BJ (cell line): ENCODE measurements at regions not wholly inside any gene's neighbourhood (a gene's known extent, or its start where the extent isn't known, plus 50 kb on each side); places are given as distances from the start of the nearest gene placed in this dataset.

ENCODE experiments used
- CTCF ChIA-PET: fragments of 350-600 bp; formaldehyde crosslinking; extraction: SDS; loops from one replicate; lab custom pipeline; 2021; ENCODE audit warnings: antibody characterized with exemption, inconsistent platforms; lab: Yijun Ruan, JAX
- POLR2A ChIA-PET: fragments of 300-600 bp; sonication (Branson Sonifier 250); formaldehyde crosslinking; extraction: SDS; loops from one replicate; lab custom pipeline; 2021; ENCODE audit warnings: antibody characterized with exemption; lab: Charles Lee
- DNase-seq: peaks from one replicate; pipeline ENCODE4 v3.0.0-alpha.2; 2011; ENCODE audit warnings: low read depth
- H3K27me3 ChIP-seq: 2 replicates; pipeline ENCODE4 v1.6.0; 2011; ENCODE audit warnings: low read length; ENCODE audit not compliant: control insufficient read depth, insufficient read depth
- H3K36me3 ChIP-seq: 2 replicates; pipeline ENCODE4 v1.5.1; 2011; ENCODE audit warnings: low read length; ENCODE audit not compliant: control insufficient read depth, insufficient read depth
- H3K4me3 ChIP-seq: 2 replicates; pipeline ENCODE4 v1.5.1; 2011; ENCODE audit warnings: low read depth, mild to moderate bottlenecking, control low read depth, low read length
- TF ChIP-seq, protein P1 (sequence below): IDR thresholded peaks from 2 replicates; pipeline ENCODE4 v1.5.1; 2011; ENCODE audit warnings: low read depth, mild to moderate bottlenecking, control low read depth, inconsistent platforms, low read length, moderate library complexity; ENCODE audit not compliant: insufficient read depth

DNA sequence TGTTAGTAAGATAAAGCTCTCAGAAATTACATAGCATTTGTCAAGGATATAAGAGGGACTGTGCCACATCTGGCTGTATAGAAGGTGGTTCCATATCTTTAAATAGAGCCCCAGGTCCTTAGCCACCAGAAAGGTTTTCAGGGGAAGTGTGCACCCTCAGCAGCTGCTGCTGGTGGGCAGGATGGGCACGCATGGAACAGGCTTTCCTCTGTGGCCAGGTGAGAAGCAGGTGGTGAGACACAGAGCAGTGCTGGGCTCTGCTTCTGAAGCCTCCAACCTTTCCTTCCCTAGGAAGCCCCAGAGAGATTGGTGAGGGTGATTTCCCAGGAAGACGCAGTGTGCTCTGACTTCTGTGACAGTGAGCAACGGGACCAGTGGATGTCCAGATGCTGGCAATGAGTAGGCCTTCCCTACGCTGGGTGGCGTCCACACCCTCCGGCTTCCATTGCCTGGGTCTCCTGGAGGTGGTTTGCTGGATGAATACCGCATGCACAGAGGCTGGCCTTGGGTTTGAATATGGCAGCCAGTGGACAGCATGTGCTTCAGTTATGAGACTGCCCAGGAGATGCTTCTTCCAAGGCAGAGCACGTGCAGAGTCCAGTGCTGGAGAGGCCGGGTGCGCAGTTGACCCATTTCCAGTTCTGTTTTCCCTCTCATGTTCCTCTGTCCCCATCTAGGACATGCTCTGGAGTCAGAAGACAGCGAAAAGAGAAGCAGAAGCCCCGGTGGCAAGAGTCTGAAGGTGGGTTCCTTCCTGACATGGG lies 52.7 kb upstream of the POLG start:
- Histone ChIP-seq H3K4me3 (no peak overlapping the region), H3K36me3 (no peaks in the 10 kb centered on the region), H3K27me3 (peaks cover 32% of the 10 kb centered on the region)
- DNase-seq, result no peak
- TF ChIP-seq, protein P1, sequence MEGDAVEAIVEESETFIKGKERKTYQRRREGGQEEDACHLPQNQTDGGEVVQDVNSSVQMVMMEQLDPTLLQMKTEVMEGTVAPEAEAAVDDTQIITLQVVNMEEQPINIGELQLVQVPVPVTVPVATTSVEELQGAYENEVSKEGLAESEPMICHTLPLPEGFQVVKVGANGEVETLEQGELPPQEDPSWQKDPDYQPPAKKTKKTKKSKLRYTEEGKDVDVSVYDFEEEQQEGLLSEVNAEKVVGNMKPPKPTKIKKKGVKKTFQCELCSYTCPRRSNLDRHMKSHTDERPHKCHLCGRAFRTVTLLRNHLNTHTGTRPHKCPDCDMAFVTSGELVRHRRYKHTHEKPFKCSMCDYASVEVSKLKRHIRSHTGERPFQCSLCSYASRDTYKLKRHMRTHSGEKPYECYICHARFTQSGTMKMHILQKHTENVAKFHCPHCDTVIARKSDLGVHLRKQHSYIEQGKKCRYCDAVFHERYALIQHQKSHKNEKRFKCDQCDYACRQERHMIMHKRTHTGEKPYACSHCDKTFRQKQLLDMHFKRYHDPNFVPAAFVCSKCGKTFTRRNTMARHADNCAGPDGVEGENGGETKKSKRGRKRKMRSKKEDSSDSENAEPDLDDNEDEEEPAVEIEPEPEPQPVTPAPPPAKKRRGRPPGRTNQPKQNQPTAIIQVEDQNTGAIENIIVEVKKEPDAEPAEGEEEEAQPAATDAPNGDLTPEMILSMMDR, result no peak
- POLR2A ChIA-PET, result no interaction called here
- CTCF ChIA-PET, result interaction anchor here (1.2 to 3.0 kb wide), 3 partner anchors 28 to 29 kb away, joined by 3 to 12 read pairs (median 6); no protein-coding TSS in a partner anchor

DNA sequence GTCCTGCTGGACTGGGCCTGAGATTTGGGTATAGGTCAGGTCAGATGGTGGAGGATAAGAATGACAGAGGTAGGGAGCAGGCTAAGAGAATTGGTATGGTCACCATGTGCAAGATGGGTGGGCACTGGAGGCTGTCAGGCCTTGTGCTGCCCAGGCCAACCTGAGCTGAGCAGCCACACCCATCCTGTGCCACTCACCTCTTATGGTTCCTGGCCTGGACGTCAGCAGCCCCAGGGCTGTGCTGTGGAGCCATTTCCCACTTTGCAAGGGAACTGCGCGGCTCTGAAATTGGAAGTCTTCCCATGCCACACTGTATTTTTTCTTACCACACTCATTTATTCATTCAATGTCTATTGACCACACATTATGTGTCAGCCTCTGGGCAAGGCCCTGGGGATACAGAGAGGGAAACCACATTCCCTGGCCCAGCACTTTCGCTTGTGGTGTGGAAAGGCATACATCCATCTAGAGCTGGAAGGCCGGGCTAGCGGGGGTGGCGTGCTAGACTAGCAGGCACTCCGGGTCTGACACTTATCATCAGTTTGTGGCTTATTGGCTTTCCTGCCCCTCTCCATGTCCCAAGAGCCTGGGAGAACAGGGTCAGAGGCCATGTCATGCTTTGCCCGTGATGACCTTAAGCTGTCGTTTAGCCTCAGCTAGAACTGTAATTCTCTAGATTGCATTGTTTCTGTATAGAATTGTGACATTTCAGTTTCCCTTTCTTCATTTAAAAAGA lies 51.1 kb upstream of the POLG start:
- TF ChIP-seq, protein P1, result no peak
- Histone ChIP-seq H3K4me3 (no peak overlapping the region), H3K27me3 (peaks cover 29% of the 10 kb centered on the region), H3K36me3 (no peaks in the 10 kb centered on the region)
- POLR2A ChIA-PET, result no interaction called here
- DNase-seq, result no peak
- CTCF ChIA-PET, result interaction anchor here (0.8 to 3.0 kb wide), 4 partner anchors 23 to 44 kb away, joined by 3 to 12 read pairs (median 4); no protein-coding TSS in a partner anchor
